NCI-H774 (cell line): ENCODE measurements at regions not wholly inside any gene's neighbourhood (a gene's known extent, or its start where the extent isn't known, plus 50 kb on each side); places are given as distances from the start of the nearest gene placed in this dataset.
"Not testable (repeated sequence)": the region's sequence is repeated elsewhere in the genome, so short reads cannot be mapped to it uniquely, and the experiment has no call there.

Experiments used
- DNase-seq: peaks from one replicate; lab custom pipeline; 2025; lab: John Stamatoyannopoulos, UW

GRCh38 chr17:21470422-21470821 lies 94.3 kb downstream of the KCNJ12 start:
- DNase-seq = not testable (repeated sequence)

GRCh38 chr17:21470861-21471260 lies 94.7 kb downstream of the KCNJ12 start:
- DNase-seq = no peak

- DNase-seq = no peak
These were observed 98.7 kb downstream of the KCNJ12 start for GRCh38 chr17:21474815-21475214.

- no peak for DNase-seq
These were observed 99.4 kb downstream of the KCNJ12 start for GRCh38 chr17:21475571-21475970.

- DNase-seq = no peak
These were observed 100.7 kb downstream of the KCNJ12 start for GRCh38 chr17:21476867-21477266.

- no peak for DNase-seq
These were observed 106.2 kb downstream of the KCNJ12 start for GRCh38 chr17:21482189-21482865.

DNA sequence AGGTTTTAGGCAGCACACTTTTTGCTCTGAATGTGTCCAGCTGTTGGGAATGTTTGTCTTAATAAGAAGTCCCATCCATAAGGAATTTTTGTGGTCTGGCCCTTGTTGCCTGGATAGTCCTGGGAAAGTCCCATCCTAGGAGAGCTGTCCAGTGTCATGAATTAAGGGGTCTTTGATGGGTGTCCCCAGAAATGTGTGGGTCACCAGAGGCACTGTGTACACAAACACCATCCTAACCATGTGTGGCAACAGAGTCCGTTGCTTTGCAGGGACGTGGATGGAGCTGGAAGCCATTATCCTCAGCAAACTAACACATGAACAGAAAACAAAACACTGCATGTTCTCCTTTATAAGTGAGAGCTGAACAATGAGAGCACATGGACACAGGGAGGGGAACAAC lies 111.9 kb downstream of the KCNJ12 start:
- not testable (repeated sequence) for DNase-seq

- DNase-seq = no peak
These were observed 117.8 kb downstream of the KCNJ12 start for GRCh38 chr17:21493993-21494392.

GRCh38 chr17:21495281-21495680 lies 119.1 kb downstream of the KCNJ12 start:
- no peak for DNase-seq

GRCh38 chr17:21500064-21500463 lies 123.9 kb downstream of the KCNJ12 start:
- no peak for DNase-seq

- not testable (repeated sequence) for DNase-seq
These were observed 126.0 kb downstream of the KCNJ12 start for GRCh38 chr17:21501927-21502700.

GRCh38 chr17:21505819-21506815 lies 130.0 kb downstream of the KCNJ12 start:
- no peak for DNase-seq

DNA sequence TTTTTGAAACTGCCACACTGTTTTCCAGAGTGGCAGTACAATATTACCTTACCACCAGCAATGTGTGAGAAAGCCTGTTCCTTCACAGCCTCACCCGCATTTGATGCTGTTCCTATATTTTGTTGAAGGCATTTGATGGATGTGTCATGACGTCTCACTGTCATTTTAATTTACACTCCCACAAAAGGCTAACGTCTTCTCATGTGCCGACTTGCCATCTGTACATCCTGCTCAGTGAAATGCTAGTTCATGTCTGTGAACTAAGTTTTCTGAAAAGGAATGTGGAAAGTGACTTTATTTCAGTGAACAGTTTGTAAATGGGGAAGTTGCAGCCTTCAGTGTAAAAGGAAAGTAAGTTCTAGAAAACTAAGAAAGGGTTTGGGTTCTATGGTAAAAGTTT lies 131.6 kb downstream of the KCNJ12 start:
- not testable (repeated sequence) for DNase-seq

GRCh38 chr17:21508211-21508610 lies 132.1 kb downstream of the KCNJ12 start:
- DNase-seq = no peak

DNA sequence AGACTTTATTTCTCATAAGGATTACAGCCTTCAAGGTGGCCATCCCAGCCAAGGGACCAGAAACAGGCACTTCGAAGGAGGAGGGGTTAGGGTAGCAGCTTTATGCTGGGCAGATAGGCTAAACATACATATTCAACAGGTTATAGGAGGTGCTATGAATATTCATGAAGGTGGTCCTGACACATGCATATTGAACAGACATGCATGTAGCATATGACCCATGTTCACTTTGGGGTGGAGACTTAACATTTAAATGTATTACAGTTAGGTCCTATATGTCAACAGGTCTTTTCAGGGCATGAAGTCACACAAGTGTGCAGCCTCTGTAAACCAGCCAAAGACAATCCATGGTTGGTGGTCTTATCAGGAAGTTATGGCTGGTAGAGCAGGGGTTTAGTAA lies 133.2 kb downstream of the KCNJ12 start:
- not testable (repeated sequence) for DNase-seq

DNA sequence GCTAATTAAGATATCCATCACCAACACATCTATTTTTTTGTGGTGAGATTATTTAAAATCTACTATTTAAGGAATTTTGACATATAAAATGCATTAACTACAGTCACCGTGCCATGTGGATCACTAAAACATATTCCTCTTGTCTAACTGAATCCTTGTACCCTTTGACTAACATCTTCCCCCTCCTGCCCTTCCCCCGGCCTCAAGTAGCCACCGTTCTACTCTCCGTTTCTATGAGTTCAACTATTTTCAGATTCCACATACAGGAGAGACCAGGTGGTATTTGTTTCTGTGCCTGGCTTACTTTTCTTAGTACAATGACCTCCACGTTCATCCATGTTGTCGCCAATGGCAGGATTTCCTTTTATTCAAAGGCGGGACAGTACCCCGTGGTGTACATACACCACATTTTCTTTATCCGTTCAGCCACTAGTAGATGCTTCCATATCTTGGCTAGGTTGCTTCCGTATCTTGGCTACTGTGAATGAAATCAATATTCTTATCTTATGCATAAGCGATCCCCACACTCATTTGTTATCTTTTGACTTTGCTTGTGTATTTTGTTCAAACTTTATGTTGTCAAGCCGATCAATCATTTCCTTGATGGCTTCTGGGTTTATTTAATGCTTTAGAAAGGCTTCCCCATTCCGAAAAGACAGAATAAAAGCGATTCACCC lies 134.7 kb downstream of the KCNJ12 start:
- no peak for DNase-seq

GRCh38 chr17:21511363-21512195 lies 135.4 kb downstream of the KCNJ12 start:
- DNase-seq = no peak

- no peak for DNase-seq
These were observed 136.3 kb downstream of the KCNJ12 start for GRCh38 chr17:21512307-21513011.

DNA sequence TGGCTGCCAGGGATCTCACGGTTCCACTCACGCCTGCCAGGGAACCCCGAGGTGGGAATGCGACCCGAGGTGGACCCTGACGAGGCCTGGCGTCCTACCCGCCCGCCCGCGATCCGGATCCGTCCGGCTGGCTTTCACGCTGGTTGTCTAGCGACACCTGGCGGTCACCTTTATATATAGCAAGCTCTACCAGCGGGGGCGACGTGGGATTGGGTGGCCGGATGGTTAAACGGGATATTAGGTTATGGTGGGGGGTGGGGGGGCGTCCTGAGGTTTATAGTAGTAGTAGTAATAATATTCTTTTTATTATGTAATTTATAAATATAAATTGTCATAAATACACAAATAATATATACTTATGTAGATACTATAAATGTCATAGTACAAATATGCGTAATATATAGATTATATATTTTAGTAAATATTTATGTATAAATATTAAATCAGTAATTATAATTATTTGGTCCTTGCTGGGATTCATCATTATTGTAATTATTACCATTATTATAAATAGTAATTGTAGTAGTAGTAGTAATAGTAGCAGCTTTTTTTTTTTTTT lies 136.9 kb downstream of the KCNJ12 start:
- DNase-seq = no peak

GRCh38 chr17:21514567-21514966 lies 138.4 kb downstream of the KCNJ12 start:
- not testable (repeated sequence) for DNase-seq
